GM12874 (cell line): ENCODE measurements at regions not wholly inside any gene's neighbourhood (a gene's known extent, or its start where the extent isn't known, plus 50 kb on each side); places are given as distances from the start of the nearest gene placed in this dataset.

Experiments
- CTCF ChIP-seq: IDR thresholded peaks from 2 replicates; pipeline ENCODE4 v1.5.1; 2011; ENCODE audit warnings: low read depth, mild to moderate bottlenecking, control low read depth, low read length, moderate library complexity; ENCODE audit not compliant: insufficient read depth

DNA sequence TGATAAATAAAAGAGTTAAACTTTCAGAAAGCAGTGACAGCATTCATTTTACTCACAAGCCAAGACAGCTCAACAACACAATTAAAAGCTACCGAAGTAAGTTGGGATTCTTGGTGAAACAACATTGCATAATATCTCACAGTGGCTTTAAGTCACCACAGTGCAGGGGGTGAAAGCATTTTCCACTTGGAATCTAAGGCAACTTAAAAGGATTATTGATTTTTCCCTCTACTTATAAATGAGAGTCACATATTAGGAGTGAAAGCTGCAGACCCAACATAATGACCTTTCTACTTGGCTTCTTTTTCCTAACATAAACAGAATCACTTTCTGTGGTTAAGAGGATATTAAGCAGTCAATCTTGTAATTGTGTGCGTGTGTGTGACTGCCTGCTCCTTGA lies 536.6 kb upstream of the CXADR start:
- no peak for TF ChIP-seq CTCF

DNA sequence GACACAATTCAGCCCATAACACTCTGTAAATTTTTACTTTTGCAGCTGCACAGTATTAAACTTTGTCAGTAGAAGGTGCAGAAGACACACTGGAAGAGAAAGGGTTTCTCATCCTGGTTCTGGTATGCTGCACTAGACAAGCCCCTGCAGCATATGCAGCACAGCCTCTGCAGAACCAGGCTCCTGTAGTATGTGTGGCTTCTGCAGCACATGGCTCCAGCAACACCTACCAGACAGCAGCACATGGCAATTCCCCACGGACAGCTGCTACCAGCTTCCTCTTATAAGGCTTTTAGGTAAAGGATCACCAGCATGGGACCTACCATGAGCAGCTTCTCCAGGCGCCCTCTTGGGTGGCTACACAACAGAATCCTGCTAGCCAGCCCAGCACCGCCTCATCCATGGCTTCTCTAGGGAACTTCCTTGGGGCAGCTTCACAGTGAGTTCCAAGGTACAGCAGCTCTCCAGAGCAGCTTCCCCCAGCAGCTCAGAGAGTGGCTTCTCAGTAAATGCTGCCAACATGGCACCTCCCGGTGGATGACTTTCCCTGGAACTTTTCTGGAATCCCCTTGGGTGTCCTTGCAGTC lies 534.4 kb upstream of the CXADR start:
- no peak for TF ChIP-seq CTCF

DNA sequence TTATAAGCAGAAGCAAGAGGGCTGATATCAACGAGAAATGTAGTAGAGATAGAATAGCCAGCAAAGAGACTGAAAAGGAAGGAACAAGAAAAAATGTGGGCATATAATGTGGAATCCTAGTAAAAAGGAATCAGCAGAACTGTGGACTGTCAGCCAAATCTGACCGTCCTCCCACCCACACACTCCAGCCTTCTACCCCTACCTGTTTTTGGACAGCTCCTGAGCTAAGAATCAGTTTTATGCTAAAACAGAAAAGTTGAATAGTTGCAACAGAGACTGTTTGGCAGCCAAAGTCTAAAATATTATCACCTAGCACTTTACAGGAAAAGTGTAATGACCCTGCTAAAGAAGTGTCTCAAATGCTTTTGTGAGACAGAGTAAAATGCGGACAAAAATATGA lies 533.3 kb upstream of the CXADR start:
- TF ChIP-seq CTCF, result no peak

DNA sequence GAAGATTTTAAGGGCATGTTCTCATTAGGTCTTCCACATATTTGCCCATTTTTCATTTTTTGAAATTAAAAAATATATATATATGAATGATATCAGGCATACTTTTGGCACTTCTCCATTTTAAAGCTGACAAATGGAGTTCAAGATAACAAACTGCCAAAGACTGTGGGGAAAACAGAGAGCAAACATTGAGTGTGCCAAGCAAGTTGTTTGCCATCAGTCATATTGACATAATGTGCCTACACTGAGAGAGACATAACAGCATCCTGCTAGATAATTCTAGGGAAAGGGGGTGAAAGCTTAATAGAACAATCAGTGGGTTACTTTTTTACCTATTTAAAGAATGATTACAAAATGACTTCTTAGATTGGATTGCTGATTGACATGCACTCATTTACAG lies 529.4 kb upstream of the CXADR start:
- no peak for TF ChIP-seq CTCF

DNA sequence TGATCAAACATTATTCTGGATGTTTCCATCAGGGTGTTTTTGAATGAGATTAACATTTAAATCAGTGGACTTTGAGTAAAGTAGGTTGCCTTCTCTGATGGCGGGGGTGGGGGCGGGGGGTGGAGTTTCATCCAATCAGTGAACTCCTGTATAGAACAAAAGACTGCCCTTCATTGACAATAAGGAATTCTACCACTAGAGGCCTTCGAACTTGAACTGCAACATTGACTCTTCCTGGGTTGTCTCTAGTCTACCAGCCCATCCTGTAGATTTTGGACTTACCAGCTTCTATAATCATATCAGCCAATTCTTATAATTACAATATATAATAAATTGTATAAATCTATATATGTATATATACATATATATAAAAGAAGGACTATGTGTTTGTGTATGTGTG lies 520.4 kb upstream of the CXADR start:
- TF ChIP-seq CTCF, result no peak

DNA sequence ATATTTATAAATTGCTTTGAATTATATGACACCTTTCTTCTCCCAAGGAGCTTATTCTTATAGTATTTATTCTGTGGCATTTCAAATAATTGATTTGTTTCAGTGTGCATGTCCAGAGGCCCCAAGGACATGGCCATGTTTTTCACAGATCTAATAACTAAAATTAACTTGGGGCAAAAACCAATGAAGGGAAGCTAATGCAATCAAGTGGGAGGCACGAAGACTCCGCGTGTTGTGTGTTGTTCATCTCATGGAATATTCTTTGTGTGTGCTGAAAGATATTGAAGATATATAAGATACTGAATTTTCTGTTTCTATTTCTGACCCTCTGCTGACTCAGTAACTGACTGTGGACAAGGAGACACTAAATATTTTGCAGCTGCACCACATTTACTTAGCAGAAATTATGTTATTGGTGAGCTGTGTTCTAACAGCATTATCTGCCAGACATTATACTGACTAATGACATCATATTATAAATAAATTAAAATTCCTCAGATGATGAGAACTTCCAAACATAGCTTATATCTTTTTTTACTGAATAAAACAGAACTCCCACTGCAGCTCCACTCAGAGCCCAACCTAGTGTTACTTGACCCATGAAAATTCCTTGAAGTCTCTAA lies 519.3 kb upstream of the CXADR start:
- no peak for TF ChIP-seq CTCF

GRCh38 chr21:17002594-17003257 lies 510.1 kb upstream of the CXADR start:
- TF ChIP-seq CTCF, result no peak
